NCI-H1694 (cell line): ENCODE measurements at regions not wholly inside any gene's neighbourhood (a gene's known extent, or its start where the extent isn't known, plus 50 kb on each side); places are given as distances from the start of the nearest gene placed in this dataset.
"Not testable (repeated sequence)": the region's sequence is repeated elsewhere in the genome, so short reads cannot be mapped to it uniquely, and the experiment has no call there.

Experiments
- DNase-seq: peaks from one replicate; lab custom pipeline; 2025; lab: John Stamatoyannopoulos, UW

GRCh38 chr22:33221568-33221967 is 163.4 kb upstream of the SYN3 start:
- no peak for DNase-seq

- DNase-seq = no peak
Observed at GRCh38 chr22:33220476-33221080, 162.4 kb upstream of the SYN3 start.

GRCh38 chr22:33219648-33220384 is 161.6 kb upstream of the SYN3 start:
- no peak for DNase-seq

- no peak for DNase-seq
Observed at GRCh38 chr22:33213383-33214075, 155.3 kb upstream of the SYN3 start.

- peak; percentile 49 for DNase-seq
Observed at GRCh38 chr22:33209930-33210784, 152.0 kb upstream of the SYN3 start.

- no peak for DNase-seq
Observed at GRCh38 chr22:33204408-33204807, 146.2 kb upstream of the SYN3 start.

- no peak for DNase-seq
Observed at GRCh38 chr22:33202455-33202854, 144.3 kb upstream of the SYN3 start.

- no peak for DNase-seq
Observed at GRCh38 chr22:33194529-33195077, 136.4 kb upstream of the SYN3 start.

- no peak for DNase-seq
Observed at GRCh38 chr22:33192156-33192555, 134.0 kb upstream of the SYN3 start.

GRCh38 chr22:33188326-33188725 is 130.1 kb upstream of the SYN3 start:
- no peak for DNase-seq

GRCh38 chr22:33186816-33187215 is 128.6 kb upstream of the SYN3 start:
- DNase-seq = no peak

- peak; percentile 93 for DNase-seq
Observed at GRCh38 chr22:33180356-33180755, 122.2 kb upstream of the SYN3 start.

GRCh38 chr22:33167998-33168790 is 110.0 kb upstream of the SYN3 start:
- DNase-seq = no peak

- DNase-seq = no peak
Observed at GRCh38 chr22:33166206-33166605, 108.0 kb upstream of the SYN3 start.

GRCh38 chr22:33163815-33164214 is 105.6 kb upstream of the SYN3 start:
- no peak for DNase-seq

- no peak for DNase-seq
Observed at GRCh38 chr22:33162196-33162595, 104.0 kb upstream of the SYN3 start.

GRCh38 chr22:33160525-33160924 is 102.3 kb upstream of the SYN3 start:
- no peak for DNase-seq

- not testable (repeated sequence) for DNase-seq
Observed at GRCh38 chr22:33154967-33155366, 96.8 kb upstream of the SYN3 start.

GRCh38 chr22:33149611-33150010 is 91.4 kb upstream of the SYN3 start:
- no peak for DNase-seq

- no peak for DNase-seq
Observed at GRCh38 chr22:33144721-33145120, 86.5 kb upstream of the SYN3 start.
